HG03460 (cell line): ENCODE measurements at regions not wholly inside any gene's neighbourhood (a gene's known extent, or its start where the extent isn't known, plus 50 kb on each side); places are given as distances from the start of the nearest gene placed in this dataset.

Experiments
- ATAC-seq: cut with Tn5 transposase; IDR thresholded peaks from one replicate; pipeline ENCODE4 v1.9.1; 2021; ENCODE audit not compliant: unreplicated experiment

DNA sequence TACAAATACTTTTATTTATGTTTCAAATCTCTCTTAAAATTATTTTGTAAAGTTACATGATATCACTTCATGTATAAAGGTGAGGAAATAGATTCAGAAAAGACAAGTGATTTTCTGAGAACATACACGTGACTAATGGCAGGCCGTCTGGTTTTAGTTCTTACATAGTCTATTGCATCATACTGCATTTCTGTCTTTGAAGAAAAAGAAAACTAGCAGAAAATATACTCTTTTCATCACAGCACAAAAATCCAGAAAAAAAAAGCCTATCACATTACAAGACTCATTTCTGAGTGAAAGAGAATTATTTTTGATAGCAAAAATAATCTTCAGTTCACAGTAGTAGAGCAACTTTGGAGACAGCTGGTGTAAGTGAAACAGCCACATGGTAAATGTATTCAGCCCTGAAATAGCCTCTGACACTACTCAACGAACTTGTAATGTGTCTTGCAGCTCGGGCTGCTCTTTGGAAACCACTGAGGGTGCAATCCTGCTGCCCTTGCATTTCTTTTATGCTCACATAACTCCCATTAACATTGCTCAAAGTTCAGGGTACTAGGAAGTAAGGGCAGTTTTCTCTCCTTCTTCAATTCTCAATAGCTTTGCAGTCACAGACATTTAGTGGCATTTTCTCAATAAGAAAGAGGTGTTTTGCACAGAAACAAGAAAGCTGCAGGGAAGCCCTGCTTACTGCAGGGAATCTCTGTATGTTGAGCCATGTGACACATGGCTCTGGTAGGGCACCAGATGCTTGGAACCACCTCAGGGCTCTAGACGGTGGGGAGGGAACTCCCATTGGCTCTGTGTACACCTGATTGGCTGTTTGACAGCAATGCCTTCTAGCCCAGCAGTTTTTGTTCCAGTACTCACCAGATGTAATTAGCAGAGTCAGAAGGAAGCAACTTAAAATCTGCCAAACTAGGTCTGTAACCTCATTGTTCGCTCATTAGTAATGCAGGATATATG lies 845.3 kb upstream of the PTPRD start:
- ATAC-seq = no peak

GRCh38 chr9:11469745-11470144 lies 856.9 kb upstream of the PTPRD start:
- no peak for ATAC-seq

- ATAC-seq = no peak
These were observed 858.5 kb upstream of the PTPRD start for GRCh38 chr9:11471321-11471720.

DNA sequence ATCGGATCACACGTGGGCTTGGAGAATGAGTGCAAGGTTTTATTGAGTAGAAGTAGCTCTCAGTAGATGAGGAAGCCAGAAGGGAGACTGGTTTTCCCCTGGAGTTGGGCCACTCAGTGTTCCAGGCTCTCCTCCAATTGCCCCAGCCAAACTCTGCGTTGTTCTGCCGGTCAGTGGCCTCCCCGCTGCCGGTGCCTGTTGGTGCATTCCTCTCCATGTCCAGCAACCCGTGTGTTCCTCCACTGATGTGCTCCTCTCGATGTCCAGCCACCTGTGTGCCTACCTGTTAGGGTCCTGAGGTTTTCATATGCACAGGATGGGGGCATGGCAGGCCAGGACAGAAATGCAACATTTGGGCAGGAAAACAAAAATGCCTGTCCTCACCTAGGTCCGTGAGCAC lies 888.0 kb upstream of the PTPRD start:
- ATAC-seq = no peak

GRCh38 chr9:11506980-11507379 lies 894.2 kb upstream of the PTPRD start:
- no peak for ATAC-seq

DNA sequence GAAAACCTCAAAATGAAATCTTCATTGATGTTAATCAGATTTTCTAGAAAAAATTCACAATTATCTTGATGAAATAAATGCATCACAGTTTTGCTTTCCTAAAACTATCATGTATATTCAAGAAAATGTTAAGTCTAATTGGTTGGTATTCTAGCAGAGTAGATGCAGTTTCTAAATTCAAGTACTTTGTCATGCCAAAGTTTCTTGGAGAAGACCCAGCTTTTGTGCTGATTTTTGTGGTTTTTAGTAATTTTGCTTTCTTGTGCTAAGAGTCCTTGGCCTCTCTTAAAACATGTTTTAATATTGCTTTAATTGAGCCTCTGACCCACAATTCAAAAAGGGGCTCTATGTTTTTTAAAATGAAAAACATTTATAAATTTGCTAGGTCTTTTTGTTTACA lies 924.8 kb upstream of the PTPRD start:
- no peak for ATAC-seq

DNA sequence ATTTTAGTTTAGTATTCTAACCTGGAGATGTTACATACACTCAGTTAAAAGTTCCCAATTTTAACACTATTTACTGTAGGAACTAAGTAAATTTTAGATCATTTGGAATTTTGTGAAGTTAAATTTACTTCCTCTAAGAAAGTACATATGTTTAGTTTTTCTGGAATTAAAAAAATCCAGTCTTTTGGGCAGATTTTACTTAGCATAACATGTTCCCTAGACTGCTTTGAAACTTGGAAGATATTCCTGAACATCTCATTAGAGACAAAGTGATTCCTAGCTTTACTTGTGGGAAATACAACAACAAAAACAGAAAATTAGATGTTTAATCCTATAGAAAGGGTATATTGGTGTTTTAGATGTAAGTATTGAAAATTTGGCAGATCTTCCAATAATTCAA lies 930.0 kb upstream of the PTPRD start:
- ATAC-seq = no peak

DNA sequence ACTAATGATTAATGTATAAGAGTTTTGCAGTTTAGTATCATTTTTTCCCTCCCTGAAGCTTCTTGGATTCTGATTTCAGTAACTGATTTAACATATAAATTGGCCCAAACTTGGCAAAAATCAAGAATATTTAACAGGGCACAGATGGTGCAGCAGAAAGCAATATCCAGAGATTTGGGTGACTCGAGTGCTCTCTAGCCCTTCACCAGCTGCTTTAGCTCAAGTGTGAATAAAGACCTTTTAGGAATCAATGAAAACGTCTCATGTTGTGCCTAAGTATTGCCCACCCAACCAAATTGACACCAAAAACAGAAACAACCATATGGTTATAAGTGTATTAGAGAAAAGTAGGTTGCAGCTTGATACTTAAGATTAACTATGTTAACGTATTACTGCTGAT lies 933.4 kb upstream of the PTPRD start:
- ATAC-seq = no peak

DNA sequence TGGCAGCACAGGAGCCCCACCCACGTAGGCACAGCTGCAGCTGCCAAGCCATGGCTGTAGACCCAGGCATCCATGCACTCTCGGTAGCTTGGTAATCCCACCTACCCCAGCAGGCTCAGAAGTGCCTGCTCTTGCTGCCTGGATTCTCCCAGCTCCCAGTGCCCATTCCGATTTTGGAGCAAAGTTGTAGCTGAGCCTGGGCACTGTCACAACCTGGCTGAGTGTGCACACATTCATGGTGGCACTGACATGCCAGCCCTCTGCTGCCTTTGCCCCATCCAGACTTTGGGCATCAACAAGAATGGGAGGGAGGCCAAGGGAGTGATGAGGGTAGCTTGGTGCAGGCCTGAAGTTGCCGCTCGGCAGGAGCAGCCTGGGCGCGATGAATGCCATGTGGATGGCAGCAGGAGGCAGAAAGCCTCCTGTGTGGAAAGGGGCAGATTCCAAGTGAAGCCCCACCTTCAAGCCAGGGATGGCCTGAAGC lies 936.6 kb upstream of the PTPRD start:
- ATAC-seq = no peak

DNA sequence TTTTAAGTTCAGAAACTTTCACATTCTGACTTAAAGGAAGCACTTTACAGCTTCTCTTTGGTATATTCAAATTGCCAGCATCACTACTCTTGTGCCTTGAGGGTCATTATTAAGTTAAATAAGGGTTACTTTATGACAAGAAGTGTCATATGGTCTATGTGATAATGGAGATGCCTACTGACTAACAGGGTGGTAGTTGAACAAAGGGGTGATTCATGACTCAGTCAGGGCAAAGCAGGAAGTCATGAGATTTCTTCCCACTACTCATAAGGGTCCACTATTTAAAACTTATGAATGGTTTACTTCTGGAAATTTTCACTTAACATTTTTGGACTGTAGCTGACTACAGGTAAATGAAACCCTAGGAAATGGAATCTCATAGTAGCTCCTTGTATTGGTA lies 938.3 kb upstream of the PTPRD start:
- no peak for ATAC-seq

- no peak for ATAC-seq
These were observed 945.2 kb upstream of the PTPRD start for GRCh38 chr9:11558043-11558442.

DNA sequence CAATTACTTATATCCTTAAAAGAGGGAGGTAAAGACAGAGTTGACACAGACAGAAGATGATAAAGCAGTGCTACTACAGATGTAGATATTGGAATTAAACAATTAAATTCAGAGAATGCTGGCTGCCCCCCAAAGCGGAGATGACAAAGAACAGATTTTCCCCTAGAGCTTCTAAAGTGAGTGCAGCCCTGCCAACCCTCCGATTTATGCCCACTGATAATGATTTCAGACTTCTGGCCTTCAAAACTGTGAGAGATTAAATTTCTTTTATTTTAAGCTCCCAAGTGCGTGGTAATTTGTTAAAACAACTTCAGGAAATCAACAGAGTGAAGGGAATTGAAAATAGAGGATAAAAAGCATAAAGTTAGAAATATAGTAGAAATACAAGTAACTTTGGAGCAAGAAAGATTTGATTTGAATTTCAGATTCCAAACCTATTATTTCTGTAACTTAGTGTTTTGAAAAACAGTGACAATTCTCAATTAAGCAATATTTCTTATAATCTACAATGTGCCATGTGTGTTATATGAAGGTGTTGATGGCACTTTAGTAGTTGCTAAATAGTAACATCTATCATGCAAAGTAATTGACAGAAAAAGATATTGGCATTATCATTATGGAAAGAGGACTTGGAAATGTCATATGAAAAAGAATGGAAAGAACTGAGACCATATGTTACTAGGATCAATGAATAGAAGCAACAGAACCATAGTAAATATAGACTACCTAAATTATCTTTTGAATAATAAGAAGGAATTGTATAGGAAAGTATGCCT lies 946.4 kb upstream of the PTPRD start:
- no peak for ATAC-seq

GRCh38 chr9:11577522-11577921 lies 964.7 kb upstream of the PTPRD start:
- no peak for ATAC-seq

DNA sequence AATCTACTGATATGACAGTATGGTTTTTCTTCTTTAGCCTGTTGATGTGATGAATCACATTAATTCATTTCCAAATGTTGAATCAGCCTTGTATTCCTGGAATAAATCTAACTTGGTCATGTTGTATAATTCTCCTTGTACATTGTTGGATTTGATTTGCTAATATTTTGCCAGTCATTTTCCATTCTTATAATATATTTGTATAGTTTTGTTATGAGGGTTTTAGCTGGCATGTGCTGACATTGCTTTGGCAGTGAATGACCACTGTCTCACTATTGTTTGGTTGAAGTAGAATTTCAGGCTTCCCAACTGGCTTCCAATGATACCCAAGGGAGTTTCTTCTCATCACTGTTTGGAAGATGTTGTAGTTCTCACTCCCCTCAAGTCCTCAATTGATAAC lies 983.0 kb upstream of the PTPRD start:
- no peak for ATAC-seq

DNA sequence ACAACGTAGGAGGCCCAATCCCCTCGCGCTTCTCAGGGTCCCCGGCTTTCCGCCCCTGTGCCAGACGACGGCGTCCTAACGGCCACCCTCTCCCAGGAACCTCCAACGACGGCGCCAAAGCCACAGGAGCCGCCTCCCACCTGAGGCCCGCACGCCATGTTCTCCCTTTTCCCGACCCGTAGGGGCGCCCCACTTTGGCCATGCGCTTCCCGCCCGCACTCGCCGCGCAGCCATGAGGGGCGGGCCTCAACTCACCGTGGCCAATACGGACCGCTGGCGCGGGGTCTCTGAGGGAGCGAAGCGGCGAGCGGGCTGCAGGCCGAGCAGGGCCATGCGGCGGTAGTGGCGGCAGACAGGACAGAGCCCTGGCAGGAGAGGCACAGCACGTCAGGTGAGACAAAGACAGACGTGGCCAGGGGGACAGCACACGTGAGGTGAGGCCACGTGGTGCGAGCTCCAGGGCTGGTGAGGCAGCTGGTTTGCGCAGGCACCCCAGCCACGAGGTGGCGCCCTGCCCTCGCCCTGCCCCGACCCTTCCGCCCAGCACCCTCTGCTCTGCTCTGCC lies 1005.5 kb upstream of the PTPRD start:
- ATAC-seq = no peak

GRCh38 chr9:11632691-11633090 lies 1019.9 kb upstream of the PTPRD start:
- no peak for ATAC-seq

GRCh38 chr9:11646831-11647230 lies 1034.0 kb upstream of the PTPRD start:
- no peak for ATAC-seq

GRCh38 chr9:11653867-11654266 lies 1039.3 kb upstream of the TYRP1 start:
- no peak for ATAC-seq

- no peak for ATAC-seq
These were observed 1029.3 kb upstream of the TYRP1 start for GRCh38 chr9:11663913-11664312.

DNA sequence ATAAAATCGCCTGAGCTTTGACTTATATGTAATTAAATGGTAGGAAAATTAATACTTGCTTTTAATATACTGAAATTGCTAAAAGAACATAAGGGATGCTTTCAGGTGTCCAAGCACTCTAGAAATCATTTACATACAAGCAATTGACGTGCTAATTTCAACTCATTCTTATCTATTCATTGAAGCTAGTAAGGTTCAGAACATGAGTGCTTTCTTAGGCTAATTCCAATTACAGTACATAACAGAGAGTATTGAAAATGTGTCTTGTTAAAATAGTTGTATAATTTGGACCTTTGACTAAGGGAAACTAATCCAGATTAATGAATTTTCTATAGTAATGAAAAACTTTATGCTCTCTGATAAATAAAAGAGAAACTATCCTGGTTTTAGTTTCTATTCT lies 1016.4 kb upstream of the TYRP1 start:
- ATAC-seq = no peak

GRCh38 chr9:11686733-11687132 lies 1006.5 kb upstream of the TYRP1 start:
- no peak for ATAC-seq

- ATAC-seq = no peak
These were observed 996.1 kb upstream of the TYRP1 start for GRCh38 chr9:11697126-11697525.
